ENCODE measurements at regions not wholly inside any gene's neighbourhood (a gene's known extent, or its start where the extent isn't known, plus 50 kb on each side); places are given as distances from the start of the nearest gene placed in this dataset.
"Not testable (repeated sequence)": the region's sequence is repeated elsewhere in the genome, so short reads cannot be mapped to it uniquely, and the experiment has no call there.

DNA sequence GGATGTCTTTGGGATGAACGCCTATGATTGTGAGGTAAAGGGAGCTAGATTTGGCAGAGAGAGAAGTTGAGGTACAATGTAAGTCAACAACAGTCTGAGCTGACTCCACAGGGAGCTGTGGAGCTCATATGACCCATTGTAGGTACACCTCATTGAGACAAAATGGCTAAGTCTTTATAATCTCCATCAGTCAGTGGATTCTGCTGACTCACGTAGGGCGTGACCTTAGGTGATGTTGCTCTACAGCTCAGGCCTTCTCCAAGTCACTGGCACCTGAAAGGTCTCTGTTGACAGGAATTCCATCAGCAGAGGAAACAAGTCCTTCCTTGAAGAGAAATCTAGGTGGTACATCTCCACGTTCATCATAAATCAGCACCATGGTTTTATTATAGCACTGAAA is 118.2 kb upstream of the PRR16 start:
- Histone ChIP-seq H3K36me3 (no peaks in the 10 kb centered on the region), H3K9me3 (peaks cover under 1% of the 10 kb centered on the region), H3K27ac (no peak overlapping the region), H3K4me3 (no peak overlapping the region), H3K27me3 (replicated peaks; ENCODE audit: insufficient read depth) (no peaks in the 10 kb centered on the region), H3K4me1 (ENCODE audit: control insufficient read depth in 1 of 2, low read depth in 2 of 2) (no peaks in the 10 kb centered on the region)
- no peak for ATAC-seq (ENCODE audit: insufficient number of reproducible peaks, low FRiP score, low read depth)
- no peak for TF ChIP-seq CTCF (IDR thresholded peaks at IDR 0.05)
- no peak for DNase-seq (ENCODE audit: low spot score)

- ATAC-seq (ENCODE audit: insufficient number of reproducible peaks, low FRiP score, low read depth); DNase-seq (ENCODE audit: low spot score); H3K36me3 ChIP-seq; H3K9me3 ChIP-seq; H3K4me3 ChIP-seq; H3K27me3 ChIP-seq (replicated peaks; ENCODE audit: insufficient read depth); H3K4me1 ChIP-seq (ENCODE audit: control insufficient read depth in 1 of 2, low read depth in 2 of 2); H3K27ac ChIP-seq: not testable (repeated sequence)
These were observed 113.0 kb upstream of the PRR16 start for GRCh38 chr5:120351071-120351470.

DNA sequence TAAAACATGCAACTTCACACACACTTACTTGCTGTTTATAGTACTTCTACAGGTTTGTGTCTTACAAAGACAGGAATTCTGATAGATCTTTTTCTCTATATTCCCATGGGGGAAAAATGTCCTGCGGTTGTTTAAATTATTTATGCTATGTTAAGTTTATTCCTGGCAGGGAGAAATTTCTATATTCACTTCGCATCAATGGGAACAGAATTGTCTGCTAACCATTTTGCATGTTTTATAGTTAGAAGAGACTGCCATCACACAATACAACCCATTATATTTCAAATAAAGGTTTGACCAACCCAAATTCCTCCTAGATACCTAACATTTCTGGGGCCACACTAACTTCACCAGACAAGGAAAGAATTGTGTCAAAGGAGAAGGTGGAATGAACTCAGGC is 110.0 kb upstream of the PRR16 start:
- DNase-seq (ENCODE audit: low spot score) (no peak), ATAC-seq (ENCODE audit: insufficient number of reproducible peaks, low FRiP score, low read depth) (no peak)
- Histone ChIP-seq H3K36me3 (no peaks in the 10 kb centered on the region), H3K27me3 (replicated peaks; ENCODE audit: insufficient read depth) (no peaks in the 10 kb centered on the region), H3K4me1 (ENCODE audit: control insufficient read depth in 1 of 2, low read depth in 2 of 2) (no peaks in the 10 kb centered on the region), H3K27ac (no peak overlapping the region), H3K9me3 (peaks cover 4% of the 10 kb centered on the region), H3K4me3 (no peak overlapping the region)
- TF ChIP-seq CTCF (IDR thresholded peaks at IDR 0.05), result no peak

DNA sequence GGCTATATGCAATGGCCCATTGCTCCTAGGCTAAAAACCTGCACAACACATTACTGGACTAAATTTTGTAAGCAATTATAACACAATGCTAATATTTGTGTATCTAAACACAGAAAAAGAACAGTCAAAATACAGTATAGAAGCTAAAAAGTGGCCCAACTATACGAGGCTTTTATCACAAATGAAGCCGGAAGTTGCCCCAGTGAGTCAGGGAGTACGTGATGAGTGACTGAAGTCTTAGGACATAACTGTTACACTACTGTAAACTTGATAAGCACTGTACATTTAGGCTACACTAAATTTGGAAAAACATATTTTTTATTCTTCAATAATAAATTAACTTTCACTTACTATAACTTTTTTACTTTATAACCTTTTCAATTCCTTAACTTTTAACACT is 105.2 kb upstream of the PRR16 start:
- H3K4me1 ChIP-seq (ENCODE audit: control insufficient read depth in 1 of 2, low read depth in 2 of 2), result no peaks in the 10 kb centered on the region

GRCh38 chr5:120361941-120362340 is 102.2 kb upstream of the PRR16 start:
- Histone ChIP-seq H3K4me3 (no peak overlapping the region), H3K4me1 (ENCODE audit: control insufficient read depth in 1 of 2, low read depth in 2 of 2) (no peaks in the 10 kb centered on the region), H3K27ac (no peak overlapping the region), H3K36me3 (no peaks in the 10 kb centered on the region), H3K9me3 (no peaks in the 10 kb centered on the region), H3K27me3 (replicated peaks; ENCODE audit: insufficient read depth) (no peaks in the 10 kb centered on the region)
- no peak for ATAC-seq (ENCODE audit: insufficient number of reproducible peaks, low FRiP score, low read depth)
- DNase-seq (ENCODE audit: low spot score), result no peak
- no peak for TF ChIP-seq CTCF (IDR thresholded peaks at IDR 0.05)

More for the DNA sequence above, 105.2 kb upstream of the PRR16 start:
- no peak for DNase-seq (ENCODE audit: low spot score)
- no peak for TF ChIP-seq CTCF (IDR thresholded peaks at IDR 0.05)
- Histone ChIP-seq H3K36me3 (no peaks in the 10 kb centered on the region), H3K9me3 (no peaks in the 10 kb centered on the region), H3K27me3 (replicated peaks; ENCODE audit: insufficient read depth) (no peaks in the 10 kb centered on the region), H3K4me3 (no peak overlapping the region), H3K27ac (no peak overlapping the region)
- ATAC-seq (ENCODE audit: insufficient number of reproducible peaks, low FRiP score, low read depth), result no peak

DNA sequence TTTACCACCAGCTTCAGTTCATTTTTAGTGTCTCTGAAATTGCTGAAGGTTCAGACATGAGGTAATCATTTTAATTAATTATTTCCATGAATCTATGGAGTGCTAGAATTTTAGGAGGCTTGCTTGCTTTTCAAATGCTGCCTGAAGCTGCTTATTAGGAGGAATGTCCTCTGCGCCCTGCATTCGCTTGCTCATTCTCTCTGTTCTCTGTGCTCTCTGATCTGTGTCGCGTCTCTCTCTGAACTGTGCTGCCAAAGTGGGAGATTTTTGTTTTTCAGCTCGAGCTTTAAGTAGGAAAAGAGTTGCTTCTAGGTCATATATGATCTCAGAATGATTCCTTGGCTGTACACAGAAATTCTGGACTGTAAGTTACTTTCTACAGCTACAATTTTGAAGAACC is 101.7 kb upstream of the PRR16 start:
- Histone ChIP-seq H3K36me3 (no peaks in the 10 kb centered on the region), H3K9me3 (no peaks in the 10 kb centered on the region), H3K27me3 (replicated peaks; ENCODE audit: insufficient read depth) (no peaks in the 10 kb centered on the region), H3K27ac (no peak overlapping the region), H3K4me3 (no peak overlapping the region), H3K4me1 (ENCODE audit: control insufficient read depth in 1 of 2, low read depth in 2 of 2) (no peaks in the 10 kb centered on the region)
- no peak for TF ChIP-seq CTCF (IDR thresholded peaks at IDR 0.05)
- DNase-seq (ENCODE audit: low spot score) (no peak), ATAC-seq (ENCODE audit: insufficient number of reproducible peaks, low FRiP score, low read depth) (no peak)
